ENCODE measurements at regions not wholly inside any gene's neighbourhood (a gene's known extent, or its start where the extent isn't known, plus 50 kb on each side); places are given as distances from the start of the nearest gene placed in this dataset.
"Not testable (repeated sequence)": the region's sequence is repeated elsewhere in the genome, so short reads cannot be mapped to it uniquely, and the experiment has no call there.

DNA sequence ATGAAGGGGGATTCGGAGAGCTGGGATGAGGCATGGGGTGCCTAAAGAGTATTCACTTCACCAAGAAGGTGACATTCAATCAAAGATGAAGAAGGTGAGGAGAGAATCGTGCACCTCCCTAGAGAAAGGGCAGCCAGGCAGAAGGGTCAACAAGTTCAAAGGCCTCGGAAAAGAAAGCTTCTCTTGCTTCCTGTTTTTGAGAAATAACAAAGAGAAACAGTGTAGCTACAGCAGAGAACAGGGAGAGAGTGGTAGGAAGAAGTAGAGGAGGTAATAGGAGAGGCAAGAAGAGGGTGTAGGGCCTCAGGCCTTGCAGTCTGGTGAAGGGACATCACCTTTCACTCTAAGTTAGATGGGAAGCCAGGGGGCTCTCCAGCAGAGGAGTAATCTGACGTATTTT is 97.0 kb upstream of the SEC22B start:
- H3K4me1 ChIP-seq (ENCODE audit: control insufficient read depth, insufficient read depth, low read length); FAIRE-seq; H3K9me3 ChIP-seq (replicated peaks; ENCODE audit: control insufficient read depth, insufficient read depth, low read length); H3K9ac ChIP-seq (ENCODE audit: control insufficient read depth, insufficient read depth, low read length); H3K27ac ChIP-seq (ENCODE audit: control insufficient read depth, insufficient read depth); H2AFZ ChIP-seq (ENCODE audit: control insufficient read depth, low read depth, low read length); H3K4me2 ChIP-seq (ENCODE audit: control insufficient read depth, insufficient read depth); SMC1A ChIA-PET (ENCODE audit: uncharacterized antibody, unreplicated experiment); H3K36me3 ChIP-seq (ENCODE audit: control insufficient read depth in 2 of 2, insufficient read depth in 2 of 2, low read length in 1 of 2); H3K27me3 ChIP-seq (replicated peaks in 1 of 2; ENCODE audit: control insufficient read depth in 2 of 2, insufficient read depth in 2 of 2, low read length in 1 of 2); CTCF ChIA-PET; DNase-seq (ENCODE audit: low read depth, low spot score); RAD21 ChIA-PET (ENCODE audit: unreplicated experiment); POLR2A ChIA-PET; intact Hi-C loops (cut with micrococcal nuclease; ENCODE audit: unreplicated experiment); H3K4me3 ChIP-seq; in situ Hi-C loops (cut with MboI); H3K79me2 ChIP-seq (ENCODE audit: control insufficient read depth, insufficient read depth, low read length); H4K20me1 ChIP-seq (ENCODE audit: control insufficient read depth, insufficient read depth); BruUV-seq (replicated peaks): not testable (repeated sequence)
- 18% methylated on average over 2 of the region's 4 CpGs for WGBS (ENCODE audit: insufficient coverage, insufficient replicate concordance, low lambda C conversion rate, missing lambda C conversion rate)
- peak; percentile 67 for ATAC-seq

DNA sequence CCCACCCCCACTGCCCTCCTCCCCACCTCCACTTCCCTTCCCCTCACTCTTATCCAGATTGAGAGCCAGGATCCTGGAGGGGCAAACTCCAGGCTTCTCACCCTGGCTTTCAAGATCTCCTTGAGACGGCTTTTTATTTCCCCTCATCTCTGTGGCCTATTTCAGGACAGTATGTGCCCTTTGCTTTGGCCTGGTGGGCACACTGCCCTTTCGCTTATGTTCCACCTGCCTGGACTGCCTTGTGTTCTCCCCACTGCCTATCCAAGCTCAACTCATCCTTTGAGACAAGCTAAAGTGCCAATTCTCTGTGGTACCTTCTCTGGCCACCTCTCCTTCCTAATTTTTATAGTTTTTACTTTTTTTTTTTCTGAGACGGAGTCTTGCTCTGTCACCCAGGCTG is 95.9 kb upstream of the SEC22B start:
- H3K4me1 ChIP-seq (ENCODE audit: control insufficient read depth, insufficient read depth, low read length); FAIRE-seq; ATAC-seq; POLR2A ChIA-PET; H2AFZ ChIP-seq (ENCODE audit: control insufficient read depth, low read depth, low read length); H3K9ac ChIP-seq (ENCODE audit: control insufficient read depth, insufficient read depth, low read length); BruUV-seq (replicated peaks); H4K20me1 ChIP-seq (ENCODE audit: control insufficient read depth, insufficient read depth); H3K9me3 ChIP-seq (replicated peaks; ENCODE audit: control insufficient read depth, insufficient read depth, low read length); H3K36me3 ChIP-seq (ENCODE audit: control insufficient read depth in 2 of 2, insufficient read depth in 2 of 2, low read length in 1 of 2); RAD21 ChIA-PET (ENCODE audit: unreplicated experiment); H3K4me3 ChIP-seq; in situ Hi-C loops (cut with MboI); SMC1A ChIA-PET (ENCODE audit: uncharacterized antibody, unreplicated experiment); H3K27me3 ChIP-seq (replicated peaks in 1 of 2; ENCODE audit: control insufficient read depth in 2 of 2, insufficient read depth in 2 of 2, low read length in 1 of 2); H3K79me2 ChIP-seq (ENCODE audit: control insufficient read depth, insufficient read depth, low read length); CTCF ChIA-PET; intact Hi-C loops (cut with micrococcal nuclease; ENCODE audit: unreplicated experiment); H3K4me2 ChIP-seq (ENCODE audit: control insufficient read depth, insufficient read depth); DNase-seq (ENCODE audit: low read depth, low spot score); H3K27ac ChIP-seq (ENCODE audit: control insufficient read depth, insufficient read depth): not testable (repeated sequence)
- no CpG with 5 or more reads among the region's 3 CpGs for whole genome bisulfite sequencing (ENCODE audit: insufficient coverage, insufficient replicate concordance, low lambda C conversion rate, missing lambda C conversion rate)

DNA sequence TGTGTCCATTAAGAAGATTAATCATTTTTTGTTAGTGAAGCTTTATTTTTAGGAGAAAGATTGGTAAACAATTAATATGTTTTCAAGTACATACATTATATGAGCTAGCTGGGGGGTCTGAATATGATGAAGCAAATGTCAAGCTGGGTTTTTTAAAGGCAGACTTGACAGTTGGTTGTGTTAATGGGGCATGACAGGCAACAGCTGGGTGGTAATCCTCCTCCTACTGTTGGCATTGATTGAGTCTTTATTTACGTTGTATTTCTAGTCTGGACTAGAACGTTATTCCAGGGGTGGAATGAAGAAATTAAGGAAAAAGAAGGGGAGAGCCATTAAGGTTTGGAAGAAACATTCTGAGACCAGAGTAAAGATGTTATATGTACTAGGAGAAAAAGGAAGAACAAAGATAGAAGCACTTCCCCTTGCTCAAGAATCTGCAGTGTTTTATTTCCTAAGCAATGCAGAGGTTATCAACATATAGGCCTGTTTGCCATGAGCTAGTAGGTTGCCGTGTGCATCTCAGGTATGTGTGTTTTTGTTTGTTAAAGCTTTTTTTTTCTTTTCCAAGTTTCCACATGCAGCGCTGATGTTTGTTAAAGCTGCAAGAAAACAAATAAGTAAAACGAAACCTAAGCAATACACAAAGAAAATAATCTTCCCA is 95.4 kb upstream of the SEC22B start:
- H3K9ac ChIP-seq (ENCODE audit: control insufficient read depth, insufficient read depth, low read length); intact Hi-C loops (cut with micrococcal nuclease; ENCODE audit: unreplicated experiment); H3K27ac ChIP-seq (ENCODE audit: control insufficient read depth, insufficient read depth); H3K4me1 ChIP-seq (ENCODE audit: control insufficient read depth, insufficient read depth, low read length); RAD21 ChIA-PET (ENCODE audit: unreplicated experiment); DNase-seq (ENCODE audit: low read depth, low spot score); POLR2A ChIA-PET; SMC1A ChIA-PET (ENCODE audit: uncharacterized antibody, unreplicated experiment); FAIRE-seq; H3K9me3 ChIP-seq (replicated peaks; ENCODE audit: control insufficient read depth, insufficient read depth, low read length); H3K4me2 ChIP-seq (ENCODE audit: control insufficient read depth, insufficient read depth); H4K20me1 ChIP-seq (ENCODE audit: control insufficient read depth, insufficient read depth); H3K79me2 ChIP-seq (ENCODE audit: control insufficient read depth, insufficient read depth, low read length); CTCF ChIA-PET; in situ Hi-C loops (cut with MboI); H3K4me3 ChIP-seq; H3K27me3 ChIP-seq (replicated peaks in 1 of 2; ENCODE audit: control insufficient read depth in 2 of 2, insufficient read depth in 2 of 2, low read length in 1 of 2); H3K36me3 ChIP-seq (ENCODE audit: control insufficient read depth in 2 of 2, insufficient read depth in 2 of 2, low read length in 1 of 2); BruUV-seq (replicated peaks); H2AFZ ChIP-seq (ENCODE audit: control insufficient read depth, low read depth, low read length); ATAC-seq: not testable (repeated sequence)
- WGBS (ENCODE audit: insufficient coverage, insufficient replicate concordance, low lambda C conversion rate, missing lambda C conversion rate): no CpG with 5 or more reads among the region's 5 CpGs

DNA sequence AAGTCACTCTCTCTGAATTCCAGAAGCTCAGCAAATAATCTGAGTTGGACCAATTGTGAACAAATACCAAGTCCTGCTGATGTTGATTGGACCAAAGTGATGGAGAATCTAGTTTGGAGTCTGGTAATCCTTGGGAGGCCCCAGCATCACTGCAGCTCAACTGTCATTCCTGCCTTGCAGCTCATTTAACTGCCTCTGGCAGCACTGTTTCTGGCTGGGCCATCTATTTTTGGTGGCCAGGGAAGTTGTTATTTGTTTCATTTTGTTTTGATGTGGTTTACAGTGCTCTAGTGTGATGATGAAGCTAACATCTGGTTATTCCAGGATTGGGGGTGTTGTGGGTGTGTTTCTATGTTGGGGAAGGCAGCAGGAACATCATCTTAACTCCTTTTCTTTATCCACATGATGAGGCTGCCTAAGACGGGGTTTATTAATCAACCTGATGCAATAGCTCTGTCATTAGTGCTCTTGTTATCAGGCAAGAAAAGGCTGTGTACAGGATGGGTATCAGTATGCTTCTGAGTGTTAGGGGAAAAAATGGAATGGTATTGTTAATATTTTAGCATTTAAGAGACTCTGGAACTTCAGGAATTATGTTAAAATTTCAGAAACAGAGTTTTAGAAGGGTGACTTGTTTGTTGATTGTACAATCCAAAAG is 91.7 kb upstream of the SEC22B start:
- H3K36me3 ChIP-seq (ENCODE audit: control insufficient read depth in 2 of 2, insufficient read depth in 2 of 2, low read length in 1 of 2); H3K79me2 ChIP-seq (ENCODE audit: control insufficient read depth, insufficient read depth, low read length); RAD21 ChIA-PET (ENCODE audit: unreplicated experiment); H3K4me3 ChIP-seq; in situ Hi-C loops (cut with MboI); H4K20me1 ChIP-seq (ENCODE audit: control insufficient read depth, insufficient read depth); POLR2A ChIA-PET; H3K9me3 ChIP-seq (replicated peaks; ENCODE audit: control insufficient read depth, insufficient read depth, low read length); CTCF ChIA-PET; H3K4me2 ChIP-seq (ENCODE audit: control insufficient read depth, insufficient read depth); DNase-seq (ENCODE audit: low read depth, low spot score); H3K27me3 ChIP-seq (replicated peaks in 1 of 2; ENCODE audit: control insufficient read depth in 2 of 2, insufficient read depth in 2 of 2, low read length in 1 of 2); intact Hi-C loops (cut with micrococcal nuclease; ENCODE audit: unreplicated experiment); H2AFZ ChIP-seq (ENCODE audit: control insufficient read depth, low read depth, low read length); BruUV-seq (replicated peaks); H3K27ac ChIP-seq (ENCODE audit: control insufficient read depth, insufficient read depth); H3K4me1 ChIP-seq (ENCODE audit: control insufficient read depth, insufficient read depth, low read length); H3K9ac ChIP-seq (ENCODE audit: control insufficient read depth, insufficient read depth, low read length); SMC1A ChIA-PET (ENCODE audit: uncharacterized antibody, unreplicated experiment); ATAC-seq; FAIRE-seq: not testable (repeated sequence)
- no CpG with 5 or more reads among the region's 1 CpG for WGBS (ENCODE audit: insufficient coverage, insufficient replicate concordance, low lambda C conversion rate, missing lambda C conversion rate)
